NCI-H187 (cell line): ENCODE measurements at regions not wholly inside any gene's neighbourhood (a gene's known extent, or its start where the extent isn't known, plus 50 kb on each side); places are given as distances from the start of the nearest gene placed in this dataset.
"Not testable (repeated sequence)": the region's sequence is repeated elsewhere in the genome, so short reads cannot be mapped to it uniquely, and the experiment has no call there.

Experiments used
- DNase-seq, 2 experiments: peaks; one replicate each; lab custom pipeline; 2025; lab: John Stamatoyannopoulos, UW

DNA sequence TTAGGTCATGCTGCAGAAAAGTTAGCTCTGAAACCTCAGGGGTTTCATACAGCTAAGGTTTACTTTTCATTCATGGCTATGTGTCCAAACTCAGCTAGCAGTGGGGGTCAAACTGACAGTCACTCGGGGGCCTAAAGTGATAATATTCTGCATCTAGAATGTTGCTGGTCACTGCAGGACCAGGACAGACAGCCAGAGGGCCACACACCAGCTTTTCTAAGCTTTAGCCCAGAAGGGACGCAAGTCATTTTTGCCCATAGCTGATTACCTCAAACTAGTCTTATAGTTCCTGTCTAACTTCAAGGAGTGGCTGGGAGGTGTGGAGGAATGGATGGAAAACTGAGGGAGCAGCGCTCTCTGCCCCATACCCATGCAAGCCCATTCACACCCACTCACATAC lies 163.0 kb upstream of the NLRP1 start:
- no peak for DNase-seq

- no peak for DNase-seq
Measured at GRCh38 chr17:5747964-5748363, 163.7 kb upstream of the NLRP1 start.

DNA sequence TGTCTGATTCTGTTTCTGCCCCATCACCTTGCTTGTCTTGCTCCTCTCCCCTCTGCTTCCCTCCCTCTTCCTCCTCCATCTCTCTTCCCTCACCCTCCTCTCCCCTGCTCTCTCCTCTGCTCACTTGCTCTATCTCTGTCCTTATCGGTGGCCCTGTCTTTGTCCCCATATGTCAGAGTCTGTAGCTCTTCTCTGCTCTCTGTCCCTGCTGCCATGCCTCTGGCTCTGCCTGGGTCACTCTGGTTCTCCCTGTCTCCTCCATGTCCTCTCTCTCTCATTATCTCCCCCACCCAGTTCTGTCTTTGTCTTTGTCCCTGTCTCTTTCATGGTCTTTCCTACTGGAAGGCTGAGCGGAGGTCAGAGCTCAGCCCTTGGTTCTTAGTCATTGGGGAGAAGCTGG lies 169.1 kb upstream of the NLRP1 start:
- DNase-seq: no peak

- DNase-seq: no peak
Measured at GRCh38 chr17:5757314-5757907, 173.1 kb upstream of the NLRP1 start.

DNA sequence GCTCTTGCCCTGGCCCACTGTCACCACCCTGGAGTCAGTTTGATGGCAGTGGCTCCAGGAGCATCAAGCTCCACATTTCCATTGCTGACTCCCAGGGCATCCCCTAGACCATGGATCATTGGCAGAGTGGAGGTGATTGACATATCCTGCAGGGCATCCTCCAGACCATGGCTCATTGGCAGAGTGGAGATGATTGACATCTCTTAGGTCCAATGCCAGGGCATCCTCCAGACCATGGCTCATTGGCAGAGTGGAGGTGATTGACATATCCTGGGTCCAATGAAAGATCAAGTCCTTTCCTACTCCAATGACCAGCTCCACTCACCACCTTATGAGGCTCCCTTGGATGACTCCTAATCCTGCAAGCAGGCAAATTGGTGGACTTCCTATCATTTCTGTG lies 174.3 kb upstream of the NLRP1 start:
- DNase-seq: no peak

GRCh38 chr17:5759501-5759925 lies 175.2 kb upstream of the NLRP1 start:
- no peak for DNase-seq

DNA sequence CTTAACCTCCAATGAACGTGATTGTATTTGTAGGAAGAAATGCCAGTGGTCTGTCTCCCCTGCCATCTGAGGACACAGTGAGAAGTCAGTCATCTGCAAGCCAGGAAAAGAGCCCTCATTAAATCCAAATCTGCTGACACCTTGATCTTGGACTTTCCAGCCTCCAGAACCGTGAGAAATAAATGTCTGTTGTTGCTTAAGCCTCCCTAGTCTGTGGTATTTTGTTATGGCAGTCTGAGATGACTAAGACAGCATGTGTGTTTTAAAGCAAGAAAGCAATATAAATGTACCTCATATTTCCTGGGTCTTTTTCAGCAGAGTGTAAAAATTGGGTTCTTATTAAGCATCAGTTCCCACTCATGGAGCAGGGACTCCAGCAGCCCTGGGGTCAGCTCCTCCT lies 177.9 kb upstream of the NLRP1 start:
- DNase-seq: no peak

GRCh38 chr17:5763595-5764306 lies 179.4 kb upstream of the NLRP1 start:
- DNase-seq: no peak

DNA sequence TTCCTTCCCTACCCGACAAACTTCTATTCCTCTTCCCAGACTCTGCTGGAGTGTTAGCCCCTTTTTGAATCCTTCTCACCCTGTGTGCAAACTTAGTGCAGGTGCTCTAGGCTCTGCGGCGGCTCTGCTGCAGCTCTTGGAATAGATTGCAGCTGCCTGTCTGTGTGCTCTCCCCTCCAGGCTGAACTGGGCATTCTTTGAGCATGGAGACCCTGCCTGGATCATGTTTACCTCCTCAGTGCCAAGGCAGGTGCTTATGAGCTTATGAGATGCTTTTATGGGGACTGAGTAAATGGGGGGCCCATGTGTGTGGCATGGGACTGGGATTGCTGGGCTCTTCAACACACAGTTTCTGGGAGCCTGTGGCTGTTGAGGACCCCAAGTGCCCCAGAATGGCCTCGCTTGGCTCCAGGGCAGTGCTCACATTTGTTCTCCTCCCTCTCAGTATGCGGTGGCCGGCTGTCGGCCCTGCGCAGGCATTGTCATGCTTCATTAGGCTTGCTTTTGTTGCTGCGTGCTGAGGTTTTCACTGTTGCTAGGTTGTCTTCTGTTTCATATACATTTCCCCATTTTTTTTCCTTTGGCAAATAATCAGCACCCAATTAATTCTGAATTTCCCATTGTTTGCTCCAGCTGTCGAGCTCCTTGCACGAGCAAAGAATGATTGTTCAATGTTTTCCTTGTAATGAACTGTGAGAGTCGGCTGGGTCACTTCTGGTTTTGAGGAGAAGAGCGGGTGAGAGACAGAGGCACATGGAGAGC lies 185.5 kb upstream of the NLRP1 start:
- DNase-seq: no peak

DNA sequence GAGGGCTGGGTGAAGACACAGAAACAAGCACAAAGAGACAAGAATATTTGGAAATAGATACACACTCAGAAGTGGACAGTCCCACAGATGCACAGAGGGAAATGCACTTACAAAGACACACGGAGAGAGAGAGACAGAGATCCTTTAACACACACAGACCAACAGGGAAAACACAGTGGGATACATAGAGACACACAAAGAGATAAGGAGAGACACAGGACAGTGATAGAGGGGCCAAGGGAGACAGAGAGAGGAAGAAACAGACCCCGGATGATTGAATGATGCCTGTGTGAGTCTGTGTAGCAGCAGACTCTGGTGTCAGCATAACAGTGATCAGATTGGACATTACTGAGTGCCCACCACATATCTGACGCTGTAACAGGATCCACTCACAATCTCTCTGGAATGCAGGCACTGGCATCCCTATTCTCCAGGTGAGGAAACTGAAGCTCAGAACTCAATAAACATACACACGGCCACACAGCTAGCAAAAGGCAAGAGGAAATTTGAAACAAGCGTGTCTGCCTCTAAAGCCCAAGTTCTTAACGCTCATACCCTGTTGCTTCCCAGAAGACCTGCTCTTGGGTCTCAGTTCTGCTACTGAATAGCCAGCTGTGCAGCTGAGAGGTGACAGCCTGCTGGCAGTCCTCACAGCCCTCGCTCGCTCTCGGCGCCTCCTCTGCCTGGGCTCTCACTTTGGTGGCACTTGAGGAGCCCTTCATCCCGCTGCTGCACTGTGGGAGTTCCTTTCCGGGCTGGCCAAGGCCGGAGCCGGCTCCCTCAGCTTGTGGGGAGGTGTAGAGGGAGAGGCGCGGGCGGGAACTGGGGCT lies 186.3 kb upstream of the NLRP1 start:
- no peak for DNase-seq

DNA sequence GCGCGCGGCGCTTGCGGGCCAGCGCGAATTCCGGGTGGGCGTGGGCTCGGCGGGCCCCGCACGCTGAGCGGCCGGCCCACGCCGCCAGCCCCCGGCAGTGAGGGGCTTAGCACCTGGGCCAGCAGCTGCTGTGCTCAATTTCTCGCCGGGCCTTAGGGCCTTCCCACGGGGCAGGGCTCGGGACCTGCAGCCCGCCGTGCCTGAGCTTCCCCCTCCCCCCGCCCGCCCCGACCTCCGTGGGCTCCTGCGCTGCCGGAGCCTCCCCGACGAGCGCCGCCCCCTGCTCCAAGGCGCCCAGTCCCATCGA lies 186.9 kb upstream of the NLRP1 start:
- DNase-seq: not testable (repeated sequence)

DNA sequence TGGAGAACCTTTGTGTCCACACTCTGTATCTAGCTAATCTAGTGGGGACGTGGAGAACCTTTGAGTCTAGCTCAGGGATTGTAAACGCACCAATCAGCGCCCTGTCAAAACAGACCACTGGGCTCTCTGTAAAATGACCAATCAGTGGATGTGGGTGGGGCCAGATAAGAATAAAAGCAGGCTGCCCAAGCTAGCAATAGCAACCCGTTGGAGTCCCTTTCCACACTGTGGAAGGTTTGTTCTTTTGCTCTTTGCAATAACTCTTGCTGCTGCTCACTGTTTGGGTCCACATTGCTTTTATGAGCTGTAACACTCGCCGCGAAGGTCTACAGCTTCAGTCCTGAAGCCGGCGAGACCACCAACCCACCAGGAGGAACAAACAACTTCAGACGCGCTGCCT lies 187.7 kb upstream of the NLRP1 start:
- not testable (repeated sequence) for DNase-seq

GRCh38 chr17:5772720-5773119 lies 188.4 kb upstream of the NLRP1 start:
- DNase-seq: no peak

DNA sequence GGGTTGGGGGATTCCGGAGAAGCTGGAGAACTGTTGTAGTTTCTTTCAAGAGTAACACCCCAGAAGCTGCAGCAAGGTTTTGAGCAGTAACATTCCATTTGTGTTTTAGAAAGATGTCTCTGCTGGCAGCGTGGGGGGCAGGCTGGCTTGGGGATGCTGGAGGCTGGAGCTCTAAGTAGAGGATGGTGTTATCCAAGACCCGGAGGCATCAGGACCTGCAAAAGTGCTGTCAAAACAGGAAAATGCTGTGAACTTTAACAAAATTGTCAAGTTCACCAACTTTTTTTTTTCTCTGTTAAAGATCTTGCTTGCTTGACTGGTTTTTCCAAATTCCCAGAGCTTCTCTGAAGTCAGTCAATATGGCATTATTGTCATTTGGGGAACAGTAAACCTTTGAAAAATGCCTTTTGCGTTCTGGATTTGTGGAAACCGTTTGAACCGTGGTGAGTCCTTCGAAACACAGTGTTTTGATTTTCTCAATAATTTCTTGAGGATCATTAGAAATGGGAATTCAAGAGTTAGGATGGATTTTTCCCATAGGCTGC lies 189.6 kb upstream of the NLRP1 start:
- no peak for DNase-seq

GRCh38 chr17:5775098-5775497 lies 190.8 kb upstream of the NLRP1 start:
- no peak for DNase-seq

GRCh38 chr17:5780476-5780875 lies 196.2 kb upstream of the NLRP1 start:
- no peak for DNase-seq

DNA sequence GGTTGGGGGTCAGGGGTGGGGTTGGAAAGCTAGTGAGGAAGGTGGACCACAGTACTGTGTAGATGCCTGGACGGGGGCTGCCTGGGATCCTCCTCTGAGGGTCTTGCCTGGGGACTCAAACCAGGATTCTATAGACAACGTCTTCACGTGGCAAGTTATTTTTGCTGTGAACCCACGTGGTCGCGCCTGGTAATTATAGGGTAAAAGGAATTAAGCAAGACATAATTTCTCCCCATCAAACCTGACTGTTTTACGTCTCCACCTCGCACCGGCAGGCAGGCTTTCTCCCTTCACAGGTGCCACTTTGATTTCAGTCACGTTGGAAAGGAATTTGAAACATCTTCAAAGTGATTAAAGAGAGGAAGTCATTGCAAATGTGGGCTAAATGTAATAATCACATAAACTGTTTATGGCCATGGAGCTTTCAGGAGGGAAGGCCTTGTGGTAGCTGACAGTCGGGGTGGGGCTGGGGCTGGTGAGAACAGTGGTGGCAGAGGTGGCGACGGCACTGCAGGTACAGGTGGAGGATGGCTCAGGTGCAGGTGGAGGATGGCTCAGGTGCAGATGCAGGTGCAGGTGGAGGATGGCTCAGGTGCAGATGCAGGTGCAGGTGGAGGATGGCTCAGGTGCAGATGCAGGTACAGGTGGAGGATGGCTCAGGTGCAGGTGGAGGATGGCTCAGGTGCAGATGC lies 197.1 kb upstream of the NLRP1 start:
- no peak for DNase-seq

DNA sequence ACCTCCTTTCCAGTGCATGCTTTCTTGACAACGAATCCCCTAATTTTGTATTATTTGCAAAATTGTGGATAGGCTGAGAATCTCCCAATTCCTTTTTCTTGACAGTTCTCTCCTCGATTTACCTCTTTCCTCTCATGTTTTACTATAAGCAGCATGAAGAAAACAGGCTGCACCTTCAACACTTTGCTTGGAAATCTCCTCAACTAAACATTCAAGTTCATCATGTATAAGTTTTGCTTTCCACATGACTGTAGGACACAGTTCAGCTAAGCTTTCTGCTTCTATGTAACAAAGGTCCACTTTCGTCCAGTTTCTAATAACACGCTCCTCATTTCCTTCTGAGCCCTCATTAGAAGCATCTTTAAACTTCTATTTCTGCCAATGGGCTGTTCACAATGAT lies 199.0 kb upstream of the NLRP1 start:
- no peak for DNase-seq

- DNase-seq: no peak
Measured at GRCh38 chr17:5783851-5784250, 199.5 kb upstream of the NLRP1 start.

DNA sequence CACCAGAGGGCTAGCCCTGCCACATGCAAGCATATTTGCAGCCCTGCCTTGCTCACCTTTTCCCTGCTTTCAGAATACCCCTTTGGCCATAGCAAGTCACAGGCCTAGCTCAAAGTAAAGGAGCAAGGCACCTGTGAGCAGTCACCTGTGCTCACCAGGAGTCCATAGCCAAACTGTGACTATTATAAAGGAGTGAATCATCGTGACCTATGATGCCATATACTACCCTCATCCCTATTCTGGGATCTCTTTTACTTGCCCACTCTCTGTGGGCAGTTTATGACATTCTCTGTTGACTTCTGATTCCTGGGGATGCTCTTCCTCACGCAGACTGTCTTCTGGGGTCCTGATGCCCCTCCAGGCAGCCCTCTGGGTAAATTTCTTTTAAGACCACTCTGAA lies 200.5 kb upstream of the NLRP1 start:
- no peak for DNase-seq

DNA sequence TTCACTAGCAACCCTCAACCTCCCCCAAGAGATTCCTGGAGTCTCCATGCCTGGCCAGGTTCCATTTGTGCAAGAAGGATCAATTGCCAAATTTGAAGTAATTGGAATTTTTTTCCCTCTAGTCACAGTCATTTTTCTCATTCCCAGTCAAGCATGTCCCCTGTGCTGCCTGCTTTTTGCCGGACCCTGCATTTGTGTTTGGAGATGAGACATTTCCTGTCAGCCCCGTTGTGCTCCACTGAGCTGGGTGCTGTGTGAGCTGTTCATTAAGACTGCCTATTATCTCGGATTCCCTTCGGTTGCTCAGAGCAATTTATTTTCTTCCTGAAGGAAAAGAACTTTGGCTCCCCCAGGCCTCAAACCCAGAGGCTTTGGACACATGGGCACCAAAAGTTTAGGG lies 201.0 kb upstream of the NLRP1 start:
- DNase-seq: no peak
